Esophagus muscularis mucosa (tissue), 4 donors: ENCODE measurements at regions not wholly inside any gene's neighbourhood (a gene's known extent, or its start where the extent isn't known, plus 50 kb on each side); places are given as distances from the start of the nearest gene placed in this dataset.

ENCODE experiments used
- DNase-seq: peaks from one replicate; pipeline ENCODE4 v3.0.0-alpha.2; 2017; ENCODE audit errors: extremely low spot score
- H3K27ac ChIP-seq, 4 donors: fragments of 200-600 bp; sonication (generic); replicated peaks in 1 of 4; 1 replicate in 3 of 4; 2 replicates in 1 of 4; pipeline ENCODE4 v1.5.1; 2016 to 2019; ENCODE audit warnings: mild to moderate bottlenecking in 1 of 4
- H3K27me3 ChIP-seq, 4 donors: fragments of 200-600 bp; sonication (generic); one replicate each; pipeline versions ENCODE4 v1.5.1 to v1.6.0; 2016 to 2019
- H3K36me3 ChIP-seq, 4 donors: fragments of 200-600 bp; sonication (generic); one replicate each; pipeline ENCODE4 v1.5.1; 2016 to 2019
- H3K4me1 ChIP-seq, 4 donors: fragments of 200-600 bp; sonication (generic); one replicate each; pipeline ENCODE4 v1.5.1; 2016 to 2019
- H3K4me3 ChIP-seq, 4 donors: fragments of 200-600 bp; sonication (generic); 1 replicate in 2 of 4; 2 replicates in 2 of 4; pipeline ENCODE4 v1.5.1; 2016 to 2019; ENCODE audit warnings: mild to moderate bottlenecking in 4 of 4, moderate library complexity in 1 of 4
- H3K9me3 ChIP-seq, 4 donors: fragments of 200-600 bp; sonication (generic); 1 replicate in 3 of 4; 2 replicates in 1 of 4; pipeline ENCODE4 v1.5.1; 2016 to 2019
- CTCF ChIP-seq, 3 experiments: fragments of 200-600 bp in 2 of 3; fragments of 450-650 bp in 1 of 3; sonication (generic) in 2 of 3; IDR thresholded peaks; one replicate each; pipeline ENCODE4 v1.5.1; 2017 to 2019; ENCODE audit warnings: antibody characterized with exemption in 3 of 3, mild to moderate bottlenecking in 2 of 3, moderate library complexity in 1 of 3
- EP300 ChIP-seq: sonication (generic); formaldehyde crosslinking; IDR thresholded peaks from one replicate; pipeline ENCODE4 v1.6.1; 2017; ENCODE audit warnings: antibody characterized with exemption
- POLR2A ChIP-seq: fragments of 450-650 bp; IDR thresholded peaks from one replicate; pipeline ENCODE4 v1.6.1; 2017; ENCODE audit warnings: antibody characterized with exemption, moderate library complexity, mild to moderate bottlenecking, low read depth
- POLR2AphosphoS5 ChIP-seq, 2 donors: sonication (generic); formaldehyde crosslinking; IDR thresholded peaks; one replicate each; pipeline ENCODE4 v1.6.1; 2017; ENCODE audit warnings: antibody characterized with exemption in 2 of 2
- WGBS: methylation state at CpG from one replicate; pipeline ENCODE4 v1.1.5; 2018; 5-methylcytosine and 5-hydroxymethylcytosine counted together
- intact Hi-C: fragments of 100-400 bp; cut with DNase I; formaldehyde crosslinking; loops from one replicate; pipeline ENCODE4 v1.15.1; 2023

- Histone ChIP-seq H3K36me3 (no peaks in the 10 kb centered on the region), H3K9me3 (peaks cover 0 to 47% (median 23%) of the 10 kb centered on the region in 4 donors), H3K4me1 (no peaks in the 10 kb centered on the region), H3K27me3 (no peaks in the 10 kb centered on the region), H3K4me3 (no peak overlapping the region), H3K27ac (no peak overlapping the region)
- intact Hi-C loops: no loop called here
- no peak for DNase-seq
- 88% methylated on average over 7 of the region's 9 CpGs for WGBS
- TF ChIP-seq POLR2A (no peak), EP300 (no peak), POLR2AphosphoS5 (IDR thresholded peaks at IDR 0.05) (no peak), CTCF (IDR thresholded peaks at IDR 0.05) (no peak)
Measured at GRCh38 chr15:25186411-25186810, 231.6 kb downstream of the SNRPN start.

- WGBS: 91% methylated on average over 11 of the region's 14 CpGs
- H3K4me3 ChIP-seq: no peak overlapping the region
- H3K4me1 ChIP-seq: no peaks in the 10 kb centered on the region
- TF ChIP-seq EP300: no peak
- TF ChIP-seq POLR2A: no peak
- TF ChIP-seq CTCF (IDR thresholded peaks at IDR 0.05): no peak
- no peak for TF ChIP-seq POLR2AphosphoS5 (IDR thresholded peaks at IDR 0.05)
- intact Hi-C loops: no loop called here
- no peaks in the 10 kb centered on the region for H3K27me3 ChIP-seq
- H3K36me3 ChIP-seq: no peaks in the 10 kb centered on the region
- no peak for DNase-seq
- peaks cover 0 to 41% (median 20%) of the 10 kb centered on the region in 4 donors for H3K9me3 ChIP-seq
- no peak overlapping the region for H3K27ac ChIP-seq
Measured at GRCh38 chr15:25186906-25187645, 232.3 kb downstream of the SNRPN start.

GRCh38 chr15:25188051-25188450 is 233.3 kb downstream of the SNRPN start:
- TF ChIP-seq POLR2AphosphoS5 (IDR thresholded peaks at IDR 0.05) (no peak), EP300 (no peak), CTCF (IDR thresholded peaks at IDR 0.05) (no peak), POLR2A (no peak)
- WGBS: 84% methylated on average over 3 of the region's 7 CpGs
- peaks cover 0 to 39% (median 16%) of the 10 kb centered on the region in 4 donors for H3K9me3 ChIP-seq
- H3K36me3 ChIP-seq: no peaks in the 10 kb centered on the region
- H3K4me3 ChIP-seq: no peak overlapping the region
- H3K4me1 ChIP-seq: no peaks in the 10 kb centered on the region
- no peaks in the 10 kb centered on the region for H3K27me3 ChIP-seq
- H3K27ac ChIP-seq: no peak overlapping the region
- intact Hi-C loops: no loop called here
- DNase-seq: no peak

GRCh38 chr15:25188551-25189101 is 233.8 kb downstream of the SNRPN start:
- 58% methylated on average over 4 of the region's 7 CpGs for WGBS
- H3K36me3 ChIP-seq: no peaks in the 10 kb centered on the region
- no peaks in the 10 kb centered on the region for H3K4me1 ChIP-seq
- intact Hi-C loops: no loop called here
- H3K27ac ChIP-seq: no peak overlapping the region
- H3K27me3 ChIP-seq: no peaks in the 10 kb centered on the region
- H3K4me3 ChIP-seq: no peak overlapping the region
- TF ChIP-seq POLR2A (no peak), EP300 (no peak), CTCF (IDR thresholded peaks at IDR 0.05) (no peak), POLR2AphosphoS5 (IDR thresholded peaks at IDR 0.05) (no peak)
- DNase-seq: no peak
- H3K9me3 ChIP-seq: peaks cover 0 to 43% (median 14%) of the 10 kb centered on the region in 4 donors

GRCh38 chr15:25189551-25189950 is 234.8 kb downstream of the SNRPN start:
- no peak for DNase-seq
- no peak overlapping the region for H3K27ac ChIP-seq
- 85% methylated on average over 11 of the region's 11 CpGs for WGBS
- H3K9me3 ChIP-seq: peaks cover 0 to 43% (median 14%) of the 10 kb centered on the region in 4 donors
- intact Hi-C loops: no loop called here
- H3K4me1 ChIP-seq: no peaks in the 10 kb centered on the region
- H3K4me3 ChIP-seq: no peak overlapping the region
- H3K36me3 ChIP-seq: no peaks in the 10 kb centered on the region
- H3K27me3 ChIP-seq: no peaks in the 10 kb centered on the region
- TF ChIP-seq POLR2AphosphoS5 (IDR thresholded peaks at IDR 0.05) (no peak), CTCF (IDR thresholded peaks at IDR 0.05) (no peak), EP300 (no peak), POLR2A (no peak)
